Liver (tissue), 8 donors: ENCODE measurements at regions not wholly inside any gene's neighbourhood (a gene's known extent, or its start where the extent isn't known, plus 50 kb on each side); places are given as distances from the start of the nearest gene placed in this dataset.

ENCODE experiments used
- DNase-seq: peaks from one replicate; pipeline ENCODE4 v3.0.0-alpha.2; 2017; ENCODE audit warnings: low spot score
- H3K27ac ChIP-seq, 2 donors: one replicate each; pipeline ENCODE4 v1.7.0; 2013; ENCODE audit warnings: inconsistent platforms in 2 of 2, low read length in 2 of 2, control low read depth in 1 of 2, low read depth in 1 of 2, mild to moderate bottlenecking in 1 of 2
- H3K27me3 ChIP-seq, 4 donors: one replicate each; pipeline versions ENCODE4 v1.6.1 to v1.7.0; 2013; ENCODE audit warnings: low read length in 3 of 4, inconsistent platforms in 1 of 4, mild to moderate bottlenecking in 1 of 4, moderate library complexity in 1 of 4; ENCODE audit not compliant: control insufficient read depth in 4 of 4, insufficient read depth in 4 of 4
- H3K36me3 ChIP-seq, 4 donors: one replicate each; pipeline versions ENCODE4 v1.6.1 to v1.7.0; 2013; ENCODE audit warnings: low read length in 3 of 4, mild to moderate bottlenecking in 3 of 4, low read depth in 1 of 4, moderate library complexity in 1 of 4; ENCODE audit not compliant: control insufficient read depth in 4 of 4, insufficient read depth in 3 of 4
- H3K4me1 ChIP-seq, 4 donors: one replicate each; pipeline versions ENCODE4 v1.6.1 to v1.7.0; 2013; ENCODE audit warnings: low read length in 3 of 4, mild to moderate bottlenecking in 3 of 4, moderate library complexity in 1 of 4; ENCODE audit not compliant: control insufficient read depth in 4 of 4, insufficient read depth in 4 of 4
- H3K4me3 ChIP-seq, 3 donors: one replicate each; pipeline versions ENCODE4 v1.6.1 to v1.7.0; 2013; ENCODE audit warnings: low read length in 3 of 3, control low read depth in 1 of 3, low read depth in 1 of 3, mild to moderate bottlenecking in 1 of 3
- H3K9ac ChIP-seq, 2 donors: one replicate each; pipeline ENCODE4 v1.7.0; 2013; ENCODE audit warnings: low read length in 2 of 2, mild to moderate bottlenecking in 2 of 2, moderate library complexity in 2 of 2, control low read depth in 1 of 2, low read depth in 1 of 2
- H3K9me3 ChIP-seq, 4 donors: one replicate each; pipeline versions ENCODE4 v1.6.1 to v1.7.0; 2013; ENCODE audit warnings: low read length in 3 of 4; ENCODE audit not compliant: control insufficient read depth in 4 of 4
- CTCF ChIP-seq: fragments of 150-350 bp; IDR thresholded peaks from 2 replicates; pipeline ENCODE4 v1.5.1; 2017; ENCODE audit warnings: improper control_type of control experiment, low read depth, low read length; ENCODE audit not compliant: missing input control
- EGR1 ChIP-seq, 2 donors: IDR thresholded peaks; 2 replicates each; pipeline ENCODE4 v1.6.1; 2016 to 2018; ENCODE audit warnings: antibody characterized with exemption in 2 of 2, low read depth in 2 of 2
- FOXA1 ChIP-seq: IDR thresholded peaks from 2 replicates; pipeline ENCODE4 v1.6.1; 2016; ENCODE audit warnings: antibody characterized with exemption
- HNF4A ChIP-seq, 2 donors: conservative IDR thresholded peaks; 2 replicates each; pipeline ENCODE4 v1.6.1; 2016; ENCODE audit warnings: antibody characterized with exemption in 2 of 2, mild to moderate bottlenecking in 2 of 2
- HNF4G ChIP-seq: IDR thresholded peaks from 2 replicates; pipeline ENCODE4 v1.6.1; 2016; ENCODE audit warnings: antibody characterized with exemption
- JUND ChIP-seq, 2 donors: IDR thresholded peaks; 2 replicates each; pipeline ENCODE4 v1.6.1; 2016; ENCODE audit warnings: antibody characterized with exemption in 2 of 2
- MAX ChIP-seq: IDR thresholded peaks from 2 replicates; pipeline ENCODE4 v1.6.1; 2016; ENCODE audit warnings: antibody characterized with exemption
- RAD21 ChIP-seq, 2 donors: IDR thresholded peaks; 2 replicates each; pipeline ENCODE4 v1.6.1; 2016; ENCODE audit warnings: antibody characterized with exemption in 2 of 2, mild to moderate bottlenecking in 2 of 2
- RXRA ChIP-seq, 2 donors: IDR thresholded peaks; 2 replicates each; pipeline ENCODE4 v1.6.1; 2017 to 2018; ENCODE audit warnings: antibody characterized with exemption in 2 of 2, mild to moderate bottlenecking in 1 of 2
- SP1 ChIP-seq: IDR thresholded peaks from 2 replicates; pipeline ENCODE4 v1.6.1; 2018; ENCODE audit warnings: antibody characterized with exemption, mild to moderate bottlenecking
- TAF1 ChIP-seq: conservative IDR thresholded peaks from 2 replicates; pipeline ENCODE4 v1.6.1; 2016; ENCODE audit warnings: antibody characterized with exemption, mild to moderate bottlenecking
- ZBTB33 ChIP-seq: IDR thresholded peaks from 2 replicates; pipeline ENCODE4 v1.6.1; 2016; ENCODE audit warnings: antibody characterized with exemption
- WGBS: extraction: QIAGEN DNeasy Blood & Tissue Kit; methylation state at CpG from one replicate; pipeline ENCODE4 v1.1.7; 2013; 5-methylcytosine and 5-hydroxymethylcytosine counted together
- donor health status: healthy.
- donor health status: healthy.
- donor health status: healthy.
- donor health status: healthy.
- donor health status: healthy.

- H3K36me3 ChIP-seq: no peaks in the 10 kb centered on the region
- no peak for DNase-seq
- H3K27me3 ChIP-seq: peaks cover 0 to 3% (median 1%) of the 10 kb centered on the region in 4 donors
- H3K9me3 ChIP-seq: no peaks in the 10 kb centered on the region
- TF ChIP-seq CTCF (no peak), HNF4G (no peak), EGR1 (IDR thresholded peaks at IDR 0.05; ENCODE audit: low read depth in 2 of 2) (no peak), RXRA (IDR thresholded peaks at IDR 0.05) (no peak), FOXA1 (no peak), TAF1 (no peak), HNF4A (conservative IDR thresholded peaks at IDR 0.05) (no peak), SP1 (no peak)
- no peak overlapping the region for H3K4me3 ChIP-seq
- H3K4me1 ChIP-seq: no peaks in the 10 kb centered on the region
- H3K9ac ChIP-seq: no peak overlapping the region
- no peak overlapping the region for H3K27ac ChIP-seq
- WGBS: 72% methylated on average over 3 of the region's 3 CpGs
Measured at GRCh38 chr18:51664236-51664635, 466.8 kb upstream of the MEX3C start.

GRCh38 chr18:51666763-51667191, 469.3 kb upstream of the MEX3C start:
- DNase-seq: no peak
- H3K9ac ChIP-seq: no peak overlapping the region
- no peak for TF ChIP-seq HNF4A (conservative IDR thresholded peaks at IDR 0.05)
- no peak for TF ChIP-seq EGR1 (IDR thresholded peaks at IDR 0.05; ENCODE audit: low read depth in 2 of 2)
- TF ChIP-seq ZBTB33: no peak
- no peak for TF ChIP-seq MAX
- H3K27me3 ChIP-seq: peaks cover 0 to 3% (median 0%) of the 10 kb centered on the region in 4 donors
- no peak overlapping the region for H3K27ac ChIP-seq
- no peaks in the 10 kb centered on the region for H3K36me3 ChIP-seq
- no peak overlapping the region for H3K4me3 ChIP-seq
- no peaks in the 10 kb centered on the region for H3K4me1 ChIP-seq
- 53% methylated on average over 7 of the region's 7 CpGs for WGBS
- no peaks in the 10 kb centered on the region for H3K9me3 ChIP-seq

GRCh38 chr18:51668101-51668500, 470.6 kb upstream of the MEX3C start:
- DNase-seq: peak; percentile 68
- Histone ChIP-seq H3K4me1 (no peaks in the 10 kb centered on the region), H3K4me3 (no peak overlapping the region), H3K9me3 (no peaks in the 10 kb centered on the region), H3K36me3 (no peaks in the 10 kb centered on the region), H3K27ac (no peak overlapping the region), H3K27me3 (peaks cover 0 to 3% (median 0%) of the 10 kb centered on the region in 4 donors), H3K9ac (no peak overlapping the region)
- TF ChIP-seq CTCF (peak; percentile 84), JUND (IDR thresholded peaks at IDR 0.05) (no peak), RAD21 (IDR thresholded peaks at IDR 0.05) (peak; percentile 92 to 94)
- WGBS: 8% methylated on average over 10 of the region's 10 CpGs
